ENCODE measurements at regions not wholly inside any gene's neighbourhood (a gene's known extent, or its start where the extent isn't known, plus 50 kb on each side); places are given as distances from the start of the nearest gene placed in this dataset.

GRCh38 chr16:6265968-6266367, 1066.7 kb upstream of the RBFOX1 start:
- no peak for TF ChIP-seq CTCF (IDR thresholded peaks at IDR 0.05; ENCODE audit: insufficient read depth, low read length, poor library complexity, severe bottlenecking)
- TF ChIP-seq EZH2phosphoT487 (conservative IDR thresholded peaks at IDR 0.05; ENCODE audit: low read length) = no peak

Measured in SU-DHL-6 (cell line).